ENCODE measurements at regions not wholly inside any gene's neighbourhood (a gene's known extent, or its start where the extent isn't known, plus 50 kb on each side); places are given as distances from the start of the nearest gene placed in this dataset.

DNA sequence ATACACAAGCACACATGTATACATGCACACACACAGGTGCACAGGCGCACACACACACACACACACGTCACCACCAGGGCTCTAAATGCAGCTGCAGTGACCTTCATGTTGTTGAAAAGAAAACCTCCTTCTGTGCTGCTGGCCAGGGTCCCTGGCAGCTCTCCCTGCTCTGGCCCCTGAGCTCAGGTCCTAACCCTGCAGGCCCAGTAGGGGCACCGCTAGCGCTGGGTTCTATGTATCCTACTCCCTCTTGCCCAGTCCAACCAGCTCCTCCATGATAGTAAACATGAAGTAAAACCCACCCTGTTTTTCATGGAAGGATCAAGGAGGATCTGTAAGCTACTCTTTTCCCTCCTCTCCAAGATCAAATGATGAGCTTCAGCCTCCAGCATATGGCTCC lies 172.8 kb downstream of the RBFOX3 start:
- TF ChIP-seq, protein P1, sequence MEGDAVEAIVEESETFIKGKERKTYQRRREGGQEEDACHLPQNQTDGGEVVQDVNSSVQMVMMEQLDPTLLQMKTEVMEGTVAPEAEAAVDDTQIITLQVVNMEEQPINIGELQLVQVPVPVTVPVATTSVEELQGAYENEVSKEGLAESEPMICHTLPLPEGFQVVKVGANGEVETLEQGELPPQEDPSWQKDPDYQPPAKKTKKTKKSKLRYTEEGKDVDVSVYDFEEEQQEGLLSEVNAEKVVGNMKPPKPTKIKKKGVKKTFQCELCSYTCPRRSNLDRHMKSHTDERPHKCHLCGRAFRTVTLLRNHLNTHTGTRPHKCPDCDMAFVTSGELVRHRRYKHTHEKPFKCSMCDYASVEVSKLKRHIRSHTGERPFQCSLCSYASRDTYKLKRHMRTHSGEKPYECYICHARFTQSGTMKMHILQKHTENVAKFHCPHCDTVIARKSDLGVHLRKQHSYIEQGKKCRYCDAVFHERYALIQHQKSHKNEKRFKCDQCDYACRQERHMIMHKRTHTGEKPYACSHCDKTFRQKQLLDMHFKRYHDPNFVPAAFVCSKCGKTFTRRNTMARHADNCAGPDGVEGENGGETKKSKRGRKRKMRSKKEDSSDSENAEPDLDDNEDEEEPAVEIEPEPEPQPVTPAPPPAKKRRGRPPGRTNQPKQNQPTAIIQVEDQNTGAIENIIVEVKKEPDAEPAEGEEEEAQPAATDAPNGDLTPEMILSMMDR (IDR thresholded peaks at IDR 0.05; ENCODE audit: low read depth, low read length, missing control alignments) = no peak
- no peak overlapping the region for H3K4me3 ChIP-seq (ENCODE audit: low read depth, low read length)
- in situ Hi-C loops (cut with HindIII; ENCODE audit: low sequenced_read_pairs) = no loop called here
- DNase-seq (ENCODE audit: low read depth) = no peak

DNA sequence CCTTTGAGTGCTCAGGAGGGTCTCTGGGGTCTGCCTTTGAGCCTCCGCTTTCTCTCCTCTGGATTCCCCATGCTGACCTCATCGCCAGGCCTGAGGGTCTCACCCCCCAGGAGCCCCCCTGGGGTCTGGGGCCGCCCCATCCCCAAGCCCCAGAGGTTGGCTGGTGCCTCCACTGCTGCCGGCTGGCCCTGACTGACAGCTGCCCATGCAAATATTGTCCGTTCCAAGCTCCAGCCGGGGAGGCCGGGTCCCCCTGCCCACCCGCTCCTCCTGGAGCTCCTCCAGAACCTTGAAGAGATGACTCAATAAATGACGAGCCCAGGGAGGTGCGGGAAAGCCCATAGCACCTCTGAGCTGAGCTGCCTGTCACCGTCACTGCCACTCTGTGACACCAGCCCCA lies 173.8 kb downstream of the RBFOX3 start:
- H3K4me3 ChIP-seq (ENCODE audit: low read depth, low read length) = no peak overlapping the region
- DNase-seq (ENCODE audit: low read depth) = no peak
- TF ChIP-seq, protein P1 (IDR thresholded peaks at IDR 0.05; ENCODE audit: low read depth, low read length, missing control alignments) = no peak
- in situ Hi-C loops (cut with HindIII; ENCODE audit: low sequenced_read_pairs) = no loop called here

DNA sequence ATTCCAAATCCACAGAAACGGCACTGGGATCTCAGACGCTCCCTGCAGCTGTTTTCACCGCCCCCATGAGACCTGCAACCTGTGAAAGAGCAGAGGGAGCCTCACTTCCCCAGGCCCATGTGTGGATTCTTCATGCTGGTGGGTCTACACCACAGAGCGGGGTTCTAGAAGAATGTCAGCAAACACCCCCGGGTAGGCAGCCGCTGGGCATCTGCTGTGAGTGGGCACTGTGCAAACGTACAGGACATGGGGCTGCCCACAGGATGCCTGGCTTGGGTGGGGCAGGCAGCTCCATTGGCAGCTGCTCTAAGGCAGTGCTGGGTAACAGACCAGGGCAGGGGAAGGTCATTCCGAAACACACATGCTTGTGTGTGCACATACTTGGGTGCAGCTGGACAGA lies 174.9 kb downstream of the RBFOX3 start:
- no peak overlapping the region for H3K4me3 ChIP-seq (ENCODE audit: low read depth, low read length)
- DNase-seq (ENCODE audit: low read depth) = no peak
- TF ChIP-seq, protein P1 (IDR thresholded peaks at IDR 0.05; ENCODE audit: low read depth, low read length, missing control alignments) = no peak
- in situ Hi-C loops (cut with HindIII; ENCODE audit: low sequenced_read_pairs) = no loop called here

DNA sequence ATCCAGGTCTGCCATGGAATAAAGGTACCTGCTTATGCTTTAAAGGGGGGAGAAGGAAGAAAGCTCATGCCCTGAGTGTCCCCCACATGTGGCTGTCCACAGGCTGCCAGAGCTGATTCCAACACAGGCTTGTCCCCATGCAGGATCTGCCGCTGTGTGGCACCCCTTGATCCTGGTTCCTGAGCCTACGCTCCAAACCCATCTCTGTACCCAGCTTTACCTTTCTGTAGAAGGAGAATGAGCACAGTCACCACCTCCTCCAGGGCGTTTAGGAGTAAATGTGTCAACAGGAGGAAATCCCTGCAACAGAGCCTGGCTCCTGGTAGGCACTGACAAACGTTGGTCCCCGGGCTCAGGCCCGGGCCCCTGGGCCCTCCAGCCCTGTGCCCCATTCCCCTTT lies 175.6 kb downstream of the RBFOX3 start:
- DNase-seq (ENCODE audit: low read depth) = no peak
- no peak overlapping the region for H3K4me3 ChIP-seq (ENCODE audit: low read depth, low read length)
- in situ Hi-C loops (cut with HindIII; ENCODE audit: low sequenced_read_pairs) = no loop called here
- TF ChIP-seq, protein P1 (IDR thresholded peaks at IDR 0.05; ENCODE audit: low read depth, low read length, missing control alignments) = no peak

DNA sequence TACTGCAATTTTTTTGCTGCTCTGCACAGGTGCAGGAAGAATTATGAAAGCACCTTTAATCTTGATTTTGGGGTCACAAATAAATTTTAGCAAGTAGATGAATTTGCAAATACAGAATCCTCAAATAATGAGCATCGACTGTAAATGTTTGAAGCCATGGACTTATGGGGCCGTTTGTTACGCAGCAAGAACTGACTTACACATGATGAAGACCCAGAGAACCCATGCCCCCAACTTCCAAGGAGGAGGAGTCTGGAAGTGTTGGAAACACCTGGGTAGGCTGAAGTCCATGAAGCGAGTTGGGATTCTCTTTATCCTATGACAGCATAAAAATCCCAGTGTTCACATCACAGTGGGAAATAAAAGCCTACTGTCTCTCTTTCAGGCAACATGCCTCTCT lies 176.6 kb downstream of the RBFOX3 start:
- in situ Hi-C loops (cut with HindIII; ENCODE audit: low sequenced_read_pairs) = loop anchor here (5.0 kb wide), 1 partner anchor 87 kb away; no protein-coding TSS in a partner anchor
- TF ChIP-seq, protein P1 (IDR thresholded peaks at IDR 0.05; ENCODE audit: low read depth, low read length, missing control alignments) = no peak
- no peak for DNase-seq (ENCODE audit: low read depth)
- H3K4me3 ChIP-seq (ENCODE audit: low read depth, low read length) = no peak overlapping the region

DNA sequence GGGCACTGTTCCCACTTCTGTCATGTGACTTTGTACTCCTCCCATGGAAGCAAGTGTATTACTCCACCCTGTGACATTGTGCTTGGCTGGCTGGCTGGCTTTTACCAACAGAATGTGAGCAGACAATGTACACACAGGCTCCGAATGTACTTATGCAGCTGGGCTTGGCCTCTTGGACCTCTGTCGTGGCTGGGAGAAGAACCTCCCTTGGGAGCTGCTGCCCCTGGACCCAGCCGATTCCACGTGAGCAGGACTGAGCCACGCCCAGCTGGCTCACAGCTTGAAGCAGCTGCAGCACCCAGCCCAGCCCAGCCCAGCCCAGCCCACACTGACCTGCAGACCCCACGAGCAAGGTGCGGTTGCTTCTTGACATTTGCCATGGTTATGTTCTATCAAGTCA lies 177.5 kb downstream of the RBFOX3 start:
- H3K4me3 ChIP-seq (ENCODE audit: low read depth, low read length) = no peak overlapping the region
- TF ChIP-seq, protein P1 (IDR thresholded peaks at IDR 0.05; ENCODE audit: low read depth, low read length, missing control alignments) = no peak
- in situ Hi-C loops (cut with HindIII; ENCODE audit: low sequenced_read_pairs) = loop anchor here (5.0 kb wide), 1 partner anchor 86 kb away; no protein-coding TSS in a partner anchor
- DNase-seq (ENCODE audit: low read depth) = no peak

DNA sequence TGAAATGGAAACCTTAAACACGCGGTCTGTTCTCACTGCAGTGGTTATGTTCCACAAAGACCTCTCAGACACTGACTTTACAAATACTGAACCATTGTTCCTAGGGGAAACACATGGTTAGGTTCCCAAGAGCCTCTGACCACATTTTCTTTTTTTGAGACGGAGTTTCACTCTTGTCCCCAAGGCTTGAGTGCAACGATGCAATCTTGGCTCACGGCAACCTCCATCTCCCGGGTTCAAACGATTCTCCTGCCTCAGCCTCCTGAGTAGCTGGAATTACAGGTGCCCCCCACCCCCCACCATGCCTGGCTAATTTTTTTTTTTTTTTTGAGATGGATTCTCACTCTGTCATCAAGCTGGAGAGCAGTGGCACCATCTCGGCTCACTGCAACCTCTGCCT lies 179.7 kb downstream of the RBFOX3 start:
- TF ChIP-seq, protein P1 (IDR thresholded peaks at IDR 0.05; ENCODE audit: low read depth, low read length, missing control alignments) = no peak
- in situ Hi-C loops (cut with HindIII; ENCODE audit: low sequenced_read_pairs) = loop anchor here (5.0 kb wide), 1 partner anchor 84 kb away; no protein-coding TSS in a partner anchor
- DNase-seq (ENCODE audit: low read depth) = no peak
- H3K4me3 ChIP-seq (ENCODE audit: low read depth, low read length) = no peak overlapping the region
